Endothelial cell of umbilical vein (primary cell): ENCODE measurements at regions not wholly inside any gene's neighbourhood (a gene's known extent, or its start where the extent isn't known, plus 50 kb on each side); places are given as distances from the start of the nearest gene placed in this dataset.

ENCODE experiments used
- EZH2 ChIP-seq: IDR thresholded peaks from 2 replicates; pipeline ENCODE4 v1.6.1; 2012; ENCODE audit warnings: borderline replicate concordance, low read depth, mild to moderate bottlenecking, moderate library complexity, low read length, inconsistent platforms; ENCODE audit not compliant: severe bottlenecking
- MYC ChIP-seq: IDR thresholded peaks from one replicate; pipeline ENCODE4 v1.6.1; 2011; ENCODE audit warnings: mild to moderate bottlenecking, low read depth, low read length
- POLR2A ChIP-seq: IDR thresholded peaks from 2 replicates; pipeline ENCODE4 v1.6.1; 2012; ENCODE audit warnings: low read depth, mild to moderate bottlenecking, control low read depth, low read length
- POLR2AphosphoS5 ChIP-seq: IDR thresholded peaks from 2 replicates; pipeline ENCODE4 v1.6.1; 2012; ENCODE audit warnings: low read depth, mild to moderate bottlenecking, control low read depth, low read length, moderate library complexity; ENCODE audit not compliant: insufficient read depth
- TF ChIP-seq, protein P1 (sequence below), 2 donors: IDR thresholded peaks; 1 replicate in 1 of 2; 2 replicates in 1 of 2; pipeline ENCODE4 v1.5.1; 2011; ENCODE audit warnings: low read length in 2 of 2, mild to moderate bottlenecking in 2 of 2, moderate library complexity in 2 of 2, control low read depth in 1 of 2, inconsistent platforms in 1 of 2, low read depth in 1 of 2; ENCODE audit not compliant: insufficient read depth in 1 of 2; ENCODE audit errors: extremely low read depth in 1 of 2
- TF ChIP-seq, protein P2 (sequence below): IDR thresholded peaks from 2 replicates; pipeline ENCODE4 v1.6.1; 2011; ENCODE audit not compliant: insufficient read depth, insufficient read length

DNA sequence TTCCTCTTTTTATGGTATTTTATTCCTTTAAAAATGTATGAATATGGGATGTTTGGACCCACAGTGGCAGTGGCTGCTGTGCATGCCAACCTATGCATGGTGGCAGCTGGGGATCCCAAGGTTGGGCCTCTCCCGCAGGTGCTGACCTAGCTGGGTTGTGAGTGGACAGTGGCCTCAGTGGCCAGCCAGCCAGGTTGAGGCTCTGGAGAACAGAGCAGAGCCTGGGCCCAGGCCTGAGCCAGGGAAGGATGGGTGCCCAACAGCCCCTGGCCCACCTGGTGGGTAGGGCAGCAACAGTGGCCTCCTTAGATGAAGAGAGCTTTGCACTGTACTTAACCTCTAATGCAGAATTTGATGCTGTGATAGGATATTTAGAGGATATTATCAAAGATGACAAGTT, 624.8 kb downstream of the CHSY3 start:
- TF ChIP-seq POLR2A: no peak
- TF ChIP-seq, protein P1, sequence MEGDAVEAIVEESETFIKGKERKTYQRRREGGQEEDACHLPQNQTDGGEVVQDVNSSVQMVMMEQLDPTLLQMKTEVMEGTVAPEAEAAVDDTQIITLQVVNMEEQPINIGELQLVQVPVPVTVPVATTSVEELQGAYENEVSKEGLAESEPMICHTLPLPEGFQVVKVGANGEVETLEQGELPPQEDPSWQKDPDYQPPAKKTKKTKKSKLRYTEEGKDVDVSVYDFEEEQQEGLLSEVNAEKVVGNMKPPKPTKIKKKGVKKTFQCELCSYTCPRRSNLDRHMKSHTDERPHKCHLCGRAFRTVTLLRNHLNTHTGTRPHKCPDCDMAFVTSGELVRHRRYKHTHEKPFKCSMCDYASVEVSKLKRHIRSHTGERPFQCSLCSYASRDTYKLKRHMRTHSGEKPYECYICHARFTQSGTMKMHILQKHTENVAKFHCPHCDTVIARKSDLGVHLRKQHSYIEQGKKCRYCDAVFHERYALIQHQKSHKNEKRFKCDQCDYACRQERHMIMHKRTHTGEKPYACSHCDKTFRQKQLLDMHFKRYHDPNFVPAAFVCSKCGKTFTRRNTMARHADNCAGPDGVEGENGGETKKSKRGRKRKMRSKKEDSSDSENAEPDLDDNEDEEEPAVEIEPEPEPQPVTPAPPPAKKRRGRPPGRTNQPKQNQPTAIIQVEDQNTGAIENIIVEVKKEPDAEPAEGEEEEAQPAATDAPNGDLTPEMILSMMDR (IDR thresholded peaks at IDR 0.05; ENCODE audit: extremely low read depth in 1 of 2, insufficient read depth in 1 of 2, low read depth in 1 of 2, low read length in 2 of 2): no peak
- TF ChIP-seq, protein P2, sequence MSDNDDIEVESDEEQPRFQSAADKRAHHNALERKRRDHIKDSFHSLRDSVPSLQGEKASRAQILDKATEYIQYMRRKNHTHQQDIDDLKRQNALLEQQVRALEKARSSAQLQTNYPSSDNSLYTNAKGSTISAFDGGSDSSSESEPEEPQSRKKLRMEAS: no peak
- no peak for TF ChIP-seq MYC
- no peak for TF ChIP-seq POLR2AphosphoS5
- no peak for TF ChIP-seq EZH2
